SK-N-MC (cell line): ENCODE measurements at regions not wholly inside any gene's neighbourhood (a gene's known extent, or its start where the extent isn't known, plus 50 kb on each side); places are given as distances from the start of the nearest gene placed in this dataset.
"Not testable (repeated sequence)": the region's sequence is repeated elsewhere in the genome, so short reads cannot be mapped to it uniquely, and the experiment has no call there.

Experiments
- EZH2 ChIP-seq: fragments of 200-600 bp; sonication (generic); IDR thresholded peaks from one replicate; pipeline ENCODE4 v1.6.1; 2017; ENCODE audit warnings: antibody characterized with exemption
- POLR2AphosphoS5 ChIP-seq: IDR thresholded peaks from 2 replicates; pipeline ENCODE4 v1.6.1; 2012; ENCODE audit warnings: mild to moderate bottlenecking, low read depth, low read length, borderline replicate concordance

DNA sequence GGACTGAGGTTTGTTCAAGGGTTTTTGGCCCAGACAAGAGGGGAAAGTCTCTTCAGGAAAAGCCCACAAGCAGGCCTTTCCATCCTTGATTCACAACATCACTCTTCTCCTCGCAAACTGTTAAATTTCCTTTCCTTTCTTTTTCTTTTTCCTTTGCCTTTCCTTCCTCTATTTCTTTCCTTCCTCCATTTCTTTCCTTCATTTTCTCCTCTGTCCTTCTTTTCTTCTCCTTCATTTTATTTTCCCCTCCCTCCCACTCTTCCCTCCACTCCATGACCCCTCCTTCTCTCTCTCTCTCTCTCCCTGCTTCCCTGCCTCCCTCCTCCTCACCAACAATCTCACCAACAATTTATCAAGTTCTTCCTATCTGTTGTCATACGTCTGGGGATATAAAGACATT lies 89.1 kb downstream of the FAM72B start:
- TF ChIP-seq POLR2AphosphoS5, EZH2: not testable (repeated sequence)
